Trophoblast cell (in vitro differentiated cells and primary cell): ENCODE measurements at regions not wholly inside any gene's neighbourhood (a gene's known extent, or its start where the extent isn't known, plus 50 kb on each side); places are given as distances from the start of the nearest gene placed in this dataset.

ENCODE experiments used
- DNase-seq, 2 donors: peaks; one replicate each; pipeline ENCODE4 v3.0.0-alpha.2; 2016
- H2AFZ ChIP-seq: 2 replicates; pipeline ENCODE4 v1.6.1; 2013; ENCODE audit warnings: low read length, moderate library complexity, mild to moderate bottlenecking; ENCODE audit not compliant: insufficient read depth, poor library complexity
- H2AK5ac ChIP-seq: 2 replicates; pipeline ENCODE4 v1.6.1; 2013; ENCODE audit warnings: mild to moderate bottlenecking, low read length
- H2BK120ac ChIP-seq: 2 replicates; pipeline ENCODE4 v1.6.1; 2013; ENCODE audit warnings: low read length, mild to moderate bottlenecking, moderate library complexity; ENCODE audit not compliant: insufficient read depth, poor library complexity
- H2BK12ac ChIP-seq: 2 replicates; pipeline ENCODE4 v1.6.1; 2013; ENCODE audit warnings: mild to moderate bottlenecking, low read length, moderate library complexity
- H2BK5ac ChIP-seq: 2 replicates; pipeline ENCODE4 v1.6.1; 2013; ENCODE audit warnings: low read length, low read depth, moderate library complexity, mild to moderate bottlenecking; ENCODE audit not compliant: poor library complexity
- H3K14ac ChIP-seq: 2 replicates; pipeline ENCODE4 v1.6.1; 2013; ENCODE audit warnings: mild to moderate bottlenecking, low read length
- H3K18ac ChIP-seq: 2 replicates; pipeline ENCODE4 v1.6.1; 2013; ENCODE audit warnings: mild to moderate bottlenecking, low read length
- H3K23ac ChIP-seq: 2 replicates; pipeline ENCODE4 v1.6.1; 2013; ENCODE audit warnings: low read length
- H3K27ac ChIP-seq: 2 replicates; pipeline ENCODE4 v1.5.1; 2013; ENCODE audit warnings: low read depth, mild to moderate bottlenecking, inconsistent platforms, low read length, moderate library complexity
- H3K27me3 ChIP-seq: 2 replicates; pipeline ENCODE4 v1.6.1; 2013; ENCODE audit warnings: inconsistent platforms, mild to moderate bottlenecking, low read length, moderate library complexity; ENCODE audit not compliant: insufficient read depth
- H3K36me3 ChIP-seq, 2 experiments: 1 replicate in 1 of 2; 2 replicates in 1 of 2; pipeline ENCODE4 v1.6.1; 2013; ENCODE audit warnings: low read length in 2 of 2, mild to moderate bottlenecking in 2 of 2, moderate library complexity in 1 of 2; ENCODE audit not compliant: insufficient read depth in 2 of 2, control insufficient read depth in 1 of 2
- H3K4ac ChIP-seq: 2 replicates; pipeline ENCODE4 v1.6.1; 2013; ENCODE audit warnings: low read depth, mild to moderate bottlenecking, low read length, moderate library complexity
- H3K4me1 ChIP-seq, 2 experiments: 1 replicate in 1 of 2; 2 replicates in 1 of 2; pipeline ENCODE4 v1.6.1; 2013; ENCODE audit warnings: low read length in 2 of 2, mild to moderate bottlenecking in 2 of 2, moderate library complexity in 1 of 2; ENCODE audit not compliant: insufficient read depth in 2 of 2, control insufficient read depth in 1 of 2
- H3K4me2 ChIP-seq: 2 replicates; pipeline ENCODE4 v1.6.1; 2013; ENCODE audit warnings: inconsistent platforms, mild to moderate bottlenecking, low read length, moderate library complexity
- H3K4me3 ChIP-seq: 2 replicates; pipeline ENCODE4 v1.5.1; 2013; ENCODE audit warnings: mild to moderate bottlenecking, low read depth, low read length, inconsistent platforms
- H3K79me1 ChIP-seq: one replicate; pipeline ENCODE4 v1.6.1; 2013; ENCODE audit warnings: low read length
- H3K79me2 ChIP-seq: 2 replicates; pipeline ENCODE4 v1.6.1; 2013; ENCODE audit warnings: low read length, mild to moderate bottlenecking; ENCODE audit not compliant: control insufficient read depth, insufficient read depth, poor library complexity
- H3K9ac ChIP-seq: 2 replicates; pipeline ENCODE4 v1.6.1; 2013; ENCODE audit warnings: mild to moderate bottlenecking, low read length
- H3K9me3 ChIP-seq: 2 replicates; pipeline ENCODE4 v1.6.1; 2013; ENCODE audit warnings: low read depth, mild to moderate bottlenecking, control low read depth, inconsistent platforms, low read length; ENCODE audit not compliant: insufficient read depth
- H4K12ac ChIP-seq: 2 replicates; pipeline ENCODE4 v1.6.1; 2013; ENCODE audit warnings: low read depth, mild to moderate bottlenecking, low read length, moderate library complexity
- H4K8ac ChIP-seq: 2 replicates; pipeline ENCODE4 v1.6.1; 2013; ENCODE audit warnings: low read depth, mild to moderate bottlenecking, low read length, moderate library complexity
- H4K91ac ChIP-seq: one replicate; pipeline ENCODE4 v1.6.1; 2013; ENCODE audit warnings: low read depth, mild to moderate bottlenecking, low read length, moderate library complexity
- WGBS: extraction: QIAGEN DNeasy Blood & Tissue Kit; methylation state at CpG from one replicate; pipeline ENCODE4 v1.1.7; 2013; ENCODE audit warnings: missing lambda C conversion rate; ENCODE audit not compliant: insufficient read length, insufficient coverage; ENCODE audit errors: extremely low coverage; 5-methylcytosine and 5-hydroxymethylcytosine counted together

- Histone ChIP-seq H3K4me2 (no peak overlapping the region), H2AK5ac (no peak overlapping the region), H3K79me2 (no peaks in the 10 kb centered on the region), H3K27me3 (no peaks in the 10 kb centered on the region), H2AFZ (no peak overlapping the region), H3K14ac (no peak overlapping the region), H2BK12ac (no peak overlapping the region), H4K12ac (no peak overlapping the region), H3K23ac (no peak overlapping the region), H3K18ac (no peak overlapping the region), H3K4ac (no peak overlapping the region), H3K9ac (no peak overlapping the region), H3K9me3 (no peaks in the 10 kb centered on the region), H3K4me3 (no peak overlapping the region), H3K36me3 (no peaks in the 10 kb centered on the region), H2BK120ac (no peak overlapping the region), H4K91ac (no peak overlapping the region), H3K79me1 (no peaks in the 10 kb centered on the region), H3K27ac (no peak overlapping the region), H4K8ac (no peak overlapping the region), H2BK5ac (no peak overlapping the region), H3K4me1 (no peaks in the 10 kb centered on the region)
- WGBS = no CpG with 5 or more reads among the region's 2 CpGs
- DNase-seq = no peak
These were observed 74.5 kb upstream of the PRKCQ start for GRCh38 chr10:6654571-6654970.

DNA sequence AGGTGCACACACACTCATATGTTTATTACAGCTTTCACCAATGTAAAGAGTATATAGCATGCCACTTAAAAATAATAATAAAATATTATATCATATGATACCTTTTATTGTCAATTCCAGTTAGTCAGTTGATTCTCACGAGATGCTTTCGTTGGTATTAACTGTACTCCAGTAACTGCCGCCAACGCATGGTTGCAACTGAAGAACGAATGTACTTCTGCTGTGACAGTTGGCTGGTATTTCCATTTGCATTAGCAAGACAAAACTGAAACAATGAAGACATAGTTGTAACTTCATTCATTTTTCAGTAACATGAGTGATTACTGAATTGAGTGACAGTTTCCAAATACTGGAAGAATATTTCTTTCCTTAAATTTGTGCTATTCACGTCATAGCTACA is 70.5 kb upstream of the PRKCQ start:
- no peak overlapping the region for H2AFZ ChIP-seq
- H3K4me1 ChIP-seq = no peaks in the 10 kb centered on the region
- H3K14ac ChIP-seq = no peak overlapping the region
- H4K12ac ChIP-seq = no peak overlapping the region
- H3K9ac ChIP-seq = no peak overlapping the region
- WGBS = no CpG with 5 or more reads among the region's 6 CpGs
- no peak overlapping the region for H3K4me2 ChIP-seq
- H3K36me3 ChIP-seq = no peaks in the 10 kb centered on the region
- no peak for DNase-seq
- H3K79me1 ChIP-seq = no peaks in the 10 kb centered on the region
- no peaks in the 10 kb centered on the region for H3K27me3 ChIP-seq
- no peak overlapping the region for H3K18ac ChIP-seq
- no peak overlapping the region for H4K91ac ChIP-seq
- no peaks in the 10 kb centered on the region for H3K9me3 ChIP-seq
- H3K4me3 ChIP-seq = no peak overlapping the region
- H3K4ac ChIP-seq = no peak overlapping the region
- no peak overlapping the region for H2BK5ac ChIP-seq
- no peak overlapping the region for H4K8ac ChIP-seq
- no peaks in the 10 kb centered on the region for H3K79me2 ChIP-seq
- no peak overlapping the region for H2BK12ac ChIP-seq
- H3K27ac ChIP-seq = no peak overlapping the region
- H2AK5ac ChIP-seq = no peak overlapping the region
- no peak overlapping the region for H3K23ac ChIP-seq
- H2BK120ac ChIP-seq = no peak overlapping the region

DNA sequence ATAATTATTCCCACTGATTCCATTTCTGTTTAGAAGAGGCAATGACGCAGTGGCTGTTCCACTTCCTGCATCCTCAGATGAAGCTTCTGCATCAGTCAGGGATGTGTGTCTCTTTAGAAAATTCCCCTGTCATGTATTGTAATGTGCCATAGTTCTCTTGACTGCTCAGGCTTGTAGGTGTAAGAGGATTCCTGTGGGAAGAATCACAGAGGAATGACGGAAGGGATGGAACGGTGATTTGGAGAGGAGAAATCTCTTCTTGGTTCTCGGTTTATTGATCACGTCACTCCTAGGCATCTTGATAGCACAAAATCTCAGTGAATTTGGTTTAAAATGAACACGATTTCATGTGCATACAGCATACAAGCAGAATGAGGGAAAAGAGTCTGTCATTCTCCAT is 69.8 kb upstream of the PRKCQ start:
- Histone ChIP-seq H3K4me3 (no peak overlapping the region), H3K79me1 (no peaks in the 10 kb centered on the region), H2AK5ac (no peak overlapping the region), H2BK12ac (no peak overlapping the region), H3K4me2 (no peak overlapping the region), H4K12ac (no peak overlapping the region), H3K23ac (no peak overlapping the region), H3K18ac (no peak overlapping the region), H3K9ac (no peak overlapping the region), H2AFZ (no peak overlapping the region), H2BK120ac (no peak overlapping the region), H3K27ac (no peak overlapping the region), H3K9me3 (no peaks in the 10 kb centered on the region), H4K91ac (no peak overlapping the region), H3K4ac (no peak overlapping the region), H3K79me2 (no peaks in the 10 kb centered on the region), H3K27me3 (no peaks in the 10 kb centered on the region), H2BK5ac (no peak overlapping the region), H4K8ac (no peak overlapping the region), H3K36me3 (no peaks in the 10 kb centered on the region), H3K4me1 (no peaks in the 10 kb centered on the region), H3K14ac (no peak overlapping the region)
- no peak for DNase-seq
- WGBS = no CpG with 5 or more reads among the region's 6 CpGs

DNA sequence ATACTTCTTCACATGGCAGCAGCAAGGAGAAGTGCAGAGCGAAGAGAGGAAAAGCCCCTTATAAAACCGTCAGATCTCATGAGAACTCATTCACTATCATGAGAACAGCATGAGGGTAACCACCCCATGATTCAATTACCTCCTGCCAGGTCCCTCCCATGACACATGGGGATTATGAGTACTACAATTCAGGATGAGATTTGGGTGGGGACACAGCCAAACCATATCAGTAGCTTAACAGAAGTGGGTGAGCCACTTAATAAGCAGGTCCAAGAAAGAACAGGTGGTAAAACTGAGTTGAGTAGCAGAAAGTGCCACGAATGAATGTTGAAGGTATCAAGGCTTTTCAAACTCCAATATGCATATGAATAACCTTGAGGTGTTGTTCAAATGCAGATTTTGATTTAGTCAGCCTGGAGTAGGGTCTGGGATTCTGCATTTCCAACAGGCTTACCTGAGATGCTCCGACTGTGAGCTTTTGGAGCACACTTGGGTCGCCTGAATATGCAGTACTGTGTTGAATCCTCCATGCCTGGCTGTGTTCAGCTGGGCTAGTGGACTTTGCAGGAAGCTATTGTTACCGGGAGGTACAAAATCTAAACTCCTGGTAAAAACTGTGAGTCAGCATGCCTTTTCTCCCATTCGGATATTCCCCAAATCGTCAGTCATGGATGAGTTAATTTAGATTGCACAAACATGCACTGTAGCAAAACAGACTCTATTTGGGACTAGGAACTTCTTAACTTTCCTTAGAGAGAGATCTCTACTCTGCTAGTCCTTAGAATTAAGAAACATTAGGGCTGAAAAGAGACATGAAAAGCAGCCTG is 69.0 kb upstream of the PRKCQ start:
- Histone ChIP-seq H4K12ac (no peak overlapping the region), H3K4ac (no peak overlapping the region), H2BK12ac (no peak overlapping the region), H2BK120ac (no peak overlapping the region), H3K27ac (no peak overlapping the region), H3K4me3 (no peak overlapping the region), H4K91ac (no peak overlapping the region), H3K27me3 (no peaks in the 10 kb centered on the region), H2BK5ac (no peak overlapping the region), H2AK5ac (no peak overlapping the region), H3K4me2 (no peak overlapping the region), H3K79me2 (no peaks in the 10 kb centered on the region), H4K8ac (no peak overlapping the region), H3K23ac (no peak overlapping the region), H3K79me1 (no peaks in the 10 kb centered on the region), H3K18ac (no peak overlapping the region), H3K14ac (no peak overlapping the region), H2AFZ (no peak overlapping the region), H3K36me3 (no peaks in the 10 kb centered on the region), H3K9ac (no peak overlapping the region), H3K9me3 (no peaks in the 10 kb centered on the region), H3K4me1 (no peaks in the 10 kb centered on the region)
- WGBS = no CpG with 5 or more reads among the region's 8 CpGs
- no peak for DNase-seq
